Endodermal cell (in vitro differentiated cells): ENCODE measurements at regions not wholly inside any gene's neighbourhood (a gene's known extent, or its start where the extent isn't known, plus 50 kb on each side); places are given as distances from the start of the nearest gene placed in this dataset.

Experiments
- DNase-seq: peaks from one replicate; pipeline ENCODE4 v3.0.0-alpha.2; 2017
- H3K27ac ChIP-seq: 2 replicates; pipeline ENCODE4 v1.5.1; 2013; ENCODE audit warnings: mild to moderate bottlenecking, low read depth, low read length, moderate library complexity
- H3K27me3 ChIP-seq: 2 replicates; pipeline ENCODE4 v1.6.1; 2013; ENCODE audit warnings: mild to moderate bottlenecking, low read length, moderate library complexity; ENCODE audit not compliant: insufficient read depth, control insufficient read depth, poor library complexity, severe bottlenecking
- H3K36me3 ChIP-seq: 2 replicates; pipeline ENCODE4 v1.7.0; 2013; ENCODE audit warnings: mild to moderate bottlenecking, low read length, moderate library complexity; ENCODE audit not compliant: control insufficient read depth, insufficient read depth
- H3K4me1 ChIP-seq: one replicate; pipeline ENCODE4 v1.7.0; 2013; ENCODE audit warnings: low read length; ENCODE audit not compliant: control insufficient read depth, insufficient read depth
- H3K4me3 ChIP-seq: 2 replicates; pipeline ENCODE4 v1.5.1; 2013; ENCODE audit warnings: mild to moderate bottlenecking, low read length, moderate library complexity
- H3K9ac ChIP-seq: 2 replicates; pipeline ENCODE4 v1.6.1; 2013; ENCODE audit warnings: mild to moderate bottlenecking, low read length, moderate library complexity; ENCODE audit not compliant: poor library complexity, severe bottlenecking; ENCODE audit errors: extremely low read depth
- H3K9me3 ChIP-seq: 2 replicates; pipeline ENCODE4 v1.6.1; 2013; ENCODE audit warnings: mild to moderate bottlenecking, low read length, moderate library complexity; ENCODE audit not compliant: control insufficient read depth
- H3K27ac Mint-ChIP-seq: 2 replicates; pipeline ENCODE4 v1.8.0; 2020; ENCODE audit warnings: mixed read lengths
- H3K27me3 Mint-ChIP-seq: 2 replicates; pipeline ENCODE4 v1.8.0; 2021; ENCODE audit warnings: mild to moderate bottlenecking, mixed read lengths; ENCODE audit not compliant: insufficient read depth
- H3K36me3 Mint-ChIP-seq: 2 replicates; pipeline ENCODE4 v1.8.0; 2020; ENCODE audit warnings: low read depth, mixed read lengths
- H3K4me1 Mint-ChIP-seq: 2 replicates; pipeline ENCODE4 v1.8.0; 2020; ENCODE audit warnings: mixed read lengths
- H3K4me3 Mint-ChIP-seq: 2 replicates; pipeline ENCODE4 v1.8.0; 2020; ENCODE audit warnings: mild to moderate bottlenecking, moderate library complexity, mixed read lengths
- H3K9me3 Mint-ChIP-seq: 2 replicates; pipeline ENCODE4 v1.8.0; 2020; ENCODE audit warnings: mild to moderate bottlenecking, mixed read lengths
- CTCF ChIP-seq: fragments of 200-600 bp; sonication (generic); conservative IDR thresholded peaks from 2 replicates; pipeline ENCODE4 v1.5.0; 2021; ENCODE audit warnings: antibody characterized with exemption, mild to moderate bottlenecking
- WGBS, 2 experiments: methylation state at CpG; one replicate each; pipeline versions ENCODE4 v1.1.5 to v1.1.7; 2013; ENCODE audit warnings: missing lambda C conversion rate in 2 of 2, mixed read lengths in 1 of 2; ENCODE audit not compliant: insufficient coverage in 1 of 2, insufficient read length in 1 of 2; 5-methylcytosine and 5-hydroxymethylcytosine counted together

GRCh38 chr11:35078470-35078735 is 60.6 kb upstream of the CD44 start:
- H3K27ac ChIP-seq = no peak overlapping the region

GRCh38 chr11:35079611-35080010 is 59.4 kb upstream of the CD44 start:
- 79 to 92% methylated on average over 3 to 4 of the region's 4 CpGs for WGBS, 2 experiments

More at GRCh38 chr11:35078470-35078735, 60.6 kb upstream of the CD44 start:
- DNase-seq = no peak
- Histone ChIP-seq H3K4me1 (peaks cover 5% of the 10 kb centered on the region), H3K36me3 (no peaks in the 10 kb centered on the region), H3K9ac (no peak overlapping the region), H3K9me3 (no peaks in the 10 kb centered on the region), H3K4me3 (no peak overlapping the region), H3K27me3 (no peaks in the 10 kb centered on the region)
- Mint-ChIP-seq H3K27ac (no peak overlapping the region), H3K27me3 (peaks cover 3% of the 10 kb centered on the region), H3K4me3 (no peak overlapping the region), H3K9me3 (peaks cover 5% of the 10 kb centered on the region), H3K4me1 (peaks cover 10% of the 10 kb centered on the region), H3K36me3 (no peaks in the 10 kb centered on the region)
- no peak for TF ChIP-seq CTCF
- WGBS, 2 experiments = 78 to 93% methylated on average over 1 of the region's 1 CpG

GRCh38 chr11:35082321-35083180 is 56.4 kb upstream of the CD44 start:
- peaks cover 3% of the 10 kb centered on the region for H3K27me3 Mint-ChIP-seq
- no peaks in the 10 kb centered on the region for H3K36me3 Mint-ChIP-seq
- peaks cover 5% of the 10 kb centered on the region for H3K9me3 Mint-ChIP-seq
- Histone ChIP-seq H3K27ac (no peak overlapping the region), H3K9ac (no peak overlapping the region), H3K4me1 (peaks cover 5% of the 10 kb centered on the region), H3K9me3 (no peaks in the 10 kb centered on the region), H3K4me3 (no peak overlapping the region), H3K27me3 (no peaks in the 10 kb centered on the region), H3K36me3 (no peaks in the 10 kb centered on the region)
- no peak overlapping the region for H3K27ac Mint-ChIP-seq
- WGBS, 2 experiments = 82 to 88% methylated on average over 9 to 15 of the region's 15 CpGs
- peaks cover 16% of the 10 kb centered on the region for H3K4me1 Mint-ChIP-seq
- peak; percentile 90 for DNase-seq
- no peak for TF ChIP-seq CTCF
- H3K4me3 Mint-ChIP-seq = no peak overlapping the region

More at GRCh38 chr11:35079611-35080010, 59.4 kb upstream of the CD44 start:
- H3K9me3 ChIP-seq = no peaks in the 10 kb centered on the region
- Mint-ChIP-seq H3K27ac (no peak overlapping the region), H3K9me3 (peaks cover 5% of the 10 kb centered on the region), H3K27me3 (peaks cover 3% of the 10 kb centered on the region), H3K36me3 (no peaks in the 10 kb centered on the region), H3K4me3 (no peak overlapping the region), H3K4me1 (peaks cover 16% of the 10 kb centered on the region)
- peaks cover 5% of the 10 kb centered on the region for H3K4me1 ChIP-seq
- DNase-seq = no peak
- H3K4me3 ChIP-seq = no peak overlapping the region
- no peaks in the 10 kb centered on the region for H3K27me3 ChIP-seq
- H3K36me3 ChIP-seq = no peaks in the 10 kb centered on the region
- no peak overlapping the region for H3K9ac ChIP-seq
- no peak for TF ChIP-seq CTCF
- H3K27ac ChIP-seq = no peak overlapping the region
